Upper lobe of left lung (tissue), 6 donors: ENCODE measurements at regions not wholly inside any gene's neighbourhood (a gene's known extent, or its start where the extent isn't known, plus 50 kb on each side); places are given as distances from the start of the nearest gene placed in this dataset.

Experiments used
- ATAC-seq, 2 donors: fragments of 200-7000 bp; cut with Tn5 transposase; one replicate each; pipeline ENCODE4 v1.9.1; 2022; ENCODE audit warnings: mild to moderate bottlenecking in 2 of 2, moderate library complexity in 2 of 2; ENCODE audit not compliant: low FRiP score in 2 of 2
- DNase-seq, 2 donors: peaks; one replicate each; pipeline ENCODE4 v3.0.0-alpha.2; 2019 to 2020
- H3K27ac ChIP-seq, 4 donors: fragments of 200-600 bp; sonication (generic); one replicate each; pipeline ENCODE4 v1.5.1; 2016 to 2019
- H3K27me3 ChIP-seq, 4 donors: fragments of 200-600 bp; sonication (generic); one replicate each; pipeline ENCODE4 v1.5.1; 2017 to 2019
- H3K36me3 ChIP-seq, 4 donors: fragments of 200-600 bp; sonication (generic); one replicate each; pipeline ENCODE4 v1.5.1; 2016 to 2019
- H3K4me1 ChIP-seq, 4 donors: fragments of 200-600 bp; sonication (generic); one replicate each; pipeline ENCODE4 v1.5.1; 2018 to 2019
- H3K4me3 ChIP-seq, 4 donors: fragments of 200-600 bp; sonication (generic); one replicate each; pipeline ENCODE4 v1.5.1; 2017 to 2019; ENCODE audit warnings: mild to moderate bottlenecking in 2 of 4, moderate library complexity in 1 of 4
- H3K9me3 ChIP-seq, 4 donors: fragments of 200-600 bp; sonication (generic); one replicate each; pipeline ENCODE4 v1.5.1; 2018 to 2019
- CTCF ChIP-seq, 6 experiments: fragments of 450-650 bp in 4 of 6; fragments of 200-600 bp in 2 of 6; sonication (generic) in 2 of 6; IDR thresholded peaks; one replicate each; pipeline ENCODE4 v1.5.1; 2016 to 2019; ENCODE audit warnings: antibody characterized with exemption in 6 of 6
- EP300 ChIP-seq, 4 donors: sonication (generic); formaldehyde crosslinking; IDR thresholded peaks; one replicate each; pipeline ENCODE4 v1.5.1; 2017; ENCODE audit warnings: antibody characterized with exemption in 4 of 4, control low read depth in 2 of 4
- POLR2A ChIP-seq, 4 donors: fragments of 450-650 bp; IDR thresholded peaks; one replicate each; pipeline ENCODE4 v1.5.1; 2016 to 2017; ENCODE audit warnings: antibody characterized with exemption in 4 of 4, mild to moderate bottlenecking in 2 of 4
- POLR2AphosphoS5 ChIP-seq, 2 donors: sonication (generic); formaldehyde crosslinking; IDR thresholded peaks; one replicate each; pipeline ENCODE4 v1.5.1; 2017; ENCODE audit warnings: antibody characterized with exemption in 2 of 2
- WGBS, 2 donors: methylation state at CpG; one replicate each; pipeline ENCODE4 v1.1.5; 2017 to 2018; 5-methylcytosine and 5-hydroxymethylcytosine counted together
- donor health status: DM: no; HTN: no; CAD: no; lungs with moderate emphysema.
- donor health status: DM: no; HTN: yes; CAD: no; lungs with severe emphysema.

DNA sequence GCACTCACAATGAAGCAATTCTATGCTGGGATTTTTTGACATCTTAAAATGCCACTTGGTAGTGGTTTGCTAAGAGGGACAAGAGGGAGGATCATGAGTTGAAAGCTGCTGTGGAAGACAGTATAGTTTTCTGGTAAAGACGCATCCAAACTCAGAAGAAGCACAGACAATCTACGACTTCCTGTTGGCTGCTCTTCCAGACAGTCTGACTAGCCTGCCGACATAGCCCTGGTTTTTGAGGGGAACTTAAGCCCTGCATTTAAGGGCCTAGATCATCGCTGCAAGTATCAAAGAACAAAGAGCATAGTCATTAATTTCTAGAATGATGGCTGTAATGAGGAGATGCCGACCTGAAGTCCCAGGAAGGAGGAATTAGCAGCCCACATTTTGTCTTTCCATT lies 99.9 kb upstream of the IKZF1 start:
- ATAC-seq: no peak
- H3K9me3 ChIP-seq: no peaks in the 10 kb centered on the region
- no peak for DNase-seq
- WGBS, 2 donors: 48 to 58% methylated on average over 5 of the region's 5 CpGs
- H3K27ac ChIP-seq: no peak overlapping the region
- no peaks in the 10 kb centered on the region for H3K36me3 ChIP-seq
- no peaks in the 10 kb centered on the region for H3K27me3 ChIP-seq
- TF ChIP-seq EP300 (IDR thresholded peaks at IDR 0.05) (no peak), POLR2A (IDR thresholded peaks at IDR 0.05) (no peak), POLR2AphosphoS5 (IDR thresholded peaks at IDR 0.05) (no peak), CTCF (IDR thresholded peaks at IDR 0.05) (no peak)
- H3K4me3 ChIP-seq: no peak overlapping the region
- H3K4me1 ChIP-seq: peaks cover 0 to 15% (median 0%) of the 10 kb centered on the region in 4 donors

DNA sequence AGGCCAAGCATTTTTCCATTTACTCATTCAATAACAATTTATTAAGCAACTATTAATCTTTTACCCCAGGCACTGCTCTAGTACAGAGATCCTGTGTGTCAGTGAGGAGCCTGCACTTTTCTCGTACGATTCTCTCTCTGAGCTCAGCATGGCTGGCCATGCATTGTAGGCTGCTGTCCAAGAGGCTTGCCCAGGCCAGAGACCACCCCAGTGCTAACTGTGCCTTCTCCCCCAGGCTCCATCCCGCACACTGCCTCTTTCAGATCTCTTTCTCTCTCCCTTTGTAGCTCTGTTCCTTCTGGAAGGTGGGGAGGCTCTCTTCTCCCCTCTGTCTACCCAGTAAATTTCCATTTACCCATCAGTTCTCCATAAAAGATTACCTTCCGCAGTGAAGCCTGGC lies 101.0 kb upstream of the IKZF1 start:
- Histone ChIP-seq H3K36me3 (no peaks in the 10 kb centered on the region), H3K9me3 (no peaks in the 10 kb centered on the region), H3K27ac (no peak overlapping the region), H3K27me3 (no peaks in the 10 kb centered on the region), H3K4me3 (no peak overlapping the region), H3K4me1 (peaks cover 0 to 15% (median 0%) of the 10 kb centered on the region in 4 donors)
- no peak for ATAC-seq
- DNase-seq: no peak
- TF ChIP-seq POLR2A (IDR thresholded peaks at IDR 0.05) (no peak), POLR2AphosphoS5 (IDR thresholded peaks at IDR 0.05) (no peak), CTCF (IDR thresholded peaks at IDR 0.05) (no peak), EP300 (IDR thresholded peaks at IDR 0.05) (no peak)
- WGBS, 2 donors: 86 to 89% methylated on average over 4 of the region's 4 CpGs

GRCh38 chr7:50202052-50202555 lies 102.4 kb upstream of the IKZF1 start:
- 55 to 73% methylated on average over 1 of the region's 1 CpG for WGBS, 2 donors
- Histone ChIP-seq H3K36me3 (no peaks in the 10 kb centered on the region), H3K4me3 (no peak overlapping the region), H3K27ac (no peak overlapping the region), H3K27me3 (no peaks in the 10 kb centered on the region), H3K4me1 (peaks cover 0 to 11% (median 0%) of the 10 kb centered on the region in 4 donors), H3K9me3 (no peaks in the 10 kb centered on the region)
- no peak for TF ChIP-seq CTCF (IDR thresholded peaks at IDR 0.05)
- no peak for TF ChIP-seq POLR2AphosphoS5 (IDR thresholded peaks at IDR 0.05)
- no peak for TF ChIP-seq EP300 (IDR thresholded peaks at IDR 0.05)
- no peak for TF ChIP-seq POLR2A (IDR thresholded peaks at IDR 0.05)
- no peak for DNase-seq
- no peak for ATAC-seq

DNA sequence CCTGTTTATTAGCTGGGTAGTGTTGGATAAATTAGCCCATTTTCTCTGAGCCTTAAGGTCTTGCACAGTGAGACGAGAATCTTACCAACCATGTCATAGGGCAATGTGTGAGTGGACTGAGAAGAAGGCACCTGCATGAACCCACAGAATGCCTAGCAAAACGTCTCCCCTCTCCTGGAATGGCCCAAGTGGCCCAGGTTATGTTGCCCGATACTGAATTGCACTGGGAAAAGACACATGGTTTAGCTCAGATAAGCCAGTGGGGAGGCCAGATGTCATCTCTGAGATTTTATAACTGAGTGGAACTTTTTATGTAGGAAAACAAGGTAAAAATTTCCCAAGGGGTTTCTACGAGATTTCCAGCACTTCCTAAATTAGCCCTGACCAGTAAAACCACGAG lies 104.7 kb upstream of the IKZF1 start:
- Histone ChIP-seq H3K27me3 (no peaks in the 10 kb centered on the region), H3K4me3 (no peak overlapping the region), H3K36me3 (no peaks in the 10 kb centered on the region), H3K27ac (no peak overlapping the region), H3K9me3 (no peaks in the 10 kb centered on the region), H3K4me1 (no peaks in the 10 kb centered on the region)
- ATAC-seq (no peak), DNase-seq (no peak)
- no peak for TF ChIP-seq EP300 (IDR thresholded peaks at IDR 0.05)
- no peak for TF ChIP-seq POLR2AphosphoS5 (IDR thresholded peaks at IDR 0.05)
- TF ChIP-seq CTCF (IDR thresholded peaks at IDR 0.05): no peak
- no peak for TF ChIP-seq POLR2A (IDR thresholded peaks at IDR 0.05)
- 47 to 57% methylated on average over 5 of the region's 5 CpGs for WGBS, 2 donors

DNA sequence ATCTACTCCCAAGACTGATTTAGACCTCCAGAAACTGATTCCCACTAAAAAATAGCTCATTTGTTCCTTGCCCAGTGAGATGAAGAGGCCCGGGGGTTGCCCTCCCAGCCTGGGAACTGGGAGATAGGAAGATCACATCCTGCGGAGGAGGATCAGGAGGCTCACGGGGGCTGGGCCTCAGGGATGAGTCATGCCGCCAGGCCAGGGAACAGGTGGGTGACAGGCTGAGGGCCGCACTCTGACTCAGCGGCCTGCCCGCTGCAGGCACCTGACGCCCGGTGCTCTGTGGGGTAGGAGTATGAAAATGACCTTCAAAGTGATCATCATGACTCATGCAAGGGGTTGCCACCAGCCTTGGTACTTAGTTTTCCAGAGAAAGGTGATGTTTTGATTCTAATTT lies 104.5 kb upstream of the ZPBP start:
- ATAC-seq: no peak
- H3K4me3 ChIP-seq: no peak overlapping the region
- H3K9me3 ChIP-seq: no peaks in the 10 kb centered on the region
- peak in 1 of 2 donors; percentile 74 for DNase-seq
- TF ChIP-seq EP300 (IDR thresholded peaks at IDR 0.05) (no peak), POLR2AphosphoS5 (IDR thresholded peaks at IDR 0.05) (no peak), CTCF (IDR thresholded peaks at IDR 0.05) (no peak), POLR2A (IDR thresholded peaks at IDR 0.05) (no peak)
- no peaks in the 10 kb centered on the region for H3K4me1 ChIP-seq
- H3K36me3 ChIP-seq: no peaks in the 10 kb centered on the region
- WGBS, 2 donors: 73 to 75% methylated on average over 9 of the region's 9 CpGs
- H3K27me3 ChIP-seq: no peaks in the 10 kb centered on the region
- H3K27ac ChIP-seq: no peak overlapping the region
